ENCODE measurements at regions not wholly inside any gene's neighbourhood (a gene's known extent, or its start where the extent isn't known, plus 50 kb on each side); places are given as distances from the start of the nearest gene placed in this dataset.

DNA sequence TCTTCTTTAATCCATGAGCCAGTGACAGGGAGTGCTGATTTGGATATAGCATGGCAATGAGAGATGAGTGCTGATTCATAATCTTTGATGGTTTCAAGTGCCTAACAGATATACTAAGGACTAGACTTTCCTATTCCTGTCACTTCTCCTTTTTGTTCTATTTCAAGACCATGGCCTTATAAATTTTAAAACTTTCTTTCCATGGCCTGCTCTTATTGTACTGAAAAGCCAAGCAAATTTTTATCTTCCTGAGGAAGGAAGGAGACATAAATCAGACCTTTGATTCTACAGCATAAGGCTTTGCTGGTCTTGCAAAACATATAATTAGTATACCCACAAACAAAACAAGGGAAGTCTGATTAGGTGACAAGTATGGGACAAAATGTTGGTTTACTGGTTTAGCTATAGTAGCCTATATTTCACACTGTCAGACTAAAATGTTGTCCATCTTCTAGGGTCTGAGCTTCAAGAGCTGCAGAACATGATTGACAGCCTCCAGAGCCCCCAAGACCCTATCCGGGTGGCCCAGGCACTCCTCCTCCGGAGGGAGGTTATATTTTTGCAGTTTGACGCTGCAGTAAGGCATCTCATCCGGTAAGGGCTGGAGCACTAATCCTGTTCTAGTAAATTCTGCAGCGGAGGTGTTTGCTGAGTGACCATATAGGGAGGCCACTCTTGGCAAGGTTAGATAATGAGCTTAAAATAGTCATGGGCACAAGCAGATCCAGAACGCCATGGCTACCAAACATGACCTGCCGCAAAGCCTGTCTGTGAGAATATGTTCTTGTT, 82.3 kb downstream of the CD164 start:
- H3K27ac ChIP-seq = no peak overlapping the region
- no peaks in the 10 kb centered on the region for H3K27me3 ChIP-seq
- H3K4me1 ChIP-seq = peaks cover 19% of the 10 kb centered on the region
- H3K36me3 ChIP-seq = no peaks in the 10 kb centered on the region
- DNase-seq = no peak
- no peaks in the 10 kb centered on the region for H3K9me3 ChIP-seq (replicated peaks)
- H3K4me3 ChIP-seq = no peak overlapping the region

DNA sequence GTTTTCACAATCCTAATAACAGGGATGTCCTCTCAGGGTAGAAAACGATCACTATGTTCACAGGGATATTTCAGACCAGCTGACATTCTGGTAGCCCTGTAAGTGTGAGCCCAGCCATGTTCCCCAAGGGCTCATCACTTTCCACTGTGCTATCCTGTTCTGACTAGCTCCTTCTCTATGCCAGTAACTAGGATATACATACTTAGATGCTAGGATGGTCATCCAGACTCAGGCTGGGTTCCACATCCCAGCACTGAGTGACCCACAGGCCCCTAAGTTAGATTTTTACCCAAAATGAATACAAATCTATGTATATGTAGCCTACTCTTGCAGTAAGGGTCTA, 83.0 kb downstream of the CD164 start:
- no peak for DNase-seq
- Histone ChIP-seq H3K27ac (no peak overlapping the region), H3K4me3 (no peak overlapping the region), H3K4me1 (peaks cover 16% of the 10 kb centered on the region), H3K27me3 (no peaks in the 10 kb centered on the region), H3K36me3 (no peaks in the 10 kb centered on the region), H3K9me3 (replicated peaks) (no peaks in the 10 kb centered on the region)

DNA sequence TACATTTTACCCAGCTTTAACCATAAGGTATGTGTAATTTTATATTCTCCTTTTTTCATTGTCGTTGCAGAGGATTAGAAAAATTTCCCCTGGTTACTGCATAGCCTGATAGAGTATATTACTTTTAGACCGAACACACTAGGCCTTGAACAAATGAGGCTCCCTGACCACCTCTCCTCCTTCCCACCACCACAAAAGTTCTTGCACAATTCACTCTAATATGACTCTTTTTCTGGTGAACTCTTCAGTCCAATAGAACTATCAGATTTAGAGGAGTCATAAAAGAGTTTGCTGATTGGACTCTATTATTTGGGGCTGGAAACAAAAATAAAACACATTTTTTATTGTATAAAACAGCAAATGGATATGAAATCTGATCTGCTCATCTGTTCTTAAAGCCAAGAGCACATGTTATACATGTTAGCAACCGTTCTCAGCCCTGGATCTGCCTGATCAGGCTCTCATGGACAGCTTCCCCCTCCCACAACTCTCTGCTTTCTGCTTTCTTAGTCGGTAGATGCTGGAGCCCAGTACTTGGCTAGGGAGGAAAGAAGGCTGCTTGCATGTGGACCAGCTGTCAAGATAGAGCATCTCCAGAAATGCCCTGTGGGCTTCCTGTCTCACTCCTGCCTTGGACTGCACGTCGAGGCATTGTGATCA, 83.5 kb downstream of the CD164 start:
- Histone ChIP-seq H3K36me3 (no peaks in the 10 kb centered on the region), H3K9me3 (replicated peaks) (no peaks in the 10 kb centered on the region), H3K4me1 (peaks cover 18% of the 10 kb centered on the region), H3K4me3 (no peak overlapping the region), H3K27ac (no peak overlapping the region), H3K27me3 (no peaks in the 10 kb centered on the region)
- peak in 1 of 2 experiments; percentile 27 for DNase-seq

DNA sequence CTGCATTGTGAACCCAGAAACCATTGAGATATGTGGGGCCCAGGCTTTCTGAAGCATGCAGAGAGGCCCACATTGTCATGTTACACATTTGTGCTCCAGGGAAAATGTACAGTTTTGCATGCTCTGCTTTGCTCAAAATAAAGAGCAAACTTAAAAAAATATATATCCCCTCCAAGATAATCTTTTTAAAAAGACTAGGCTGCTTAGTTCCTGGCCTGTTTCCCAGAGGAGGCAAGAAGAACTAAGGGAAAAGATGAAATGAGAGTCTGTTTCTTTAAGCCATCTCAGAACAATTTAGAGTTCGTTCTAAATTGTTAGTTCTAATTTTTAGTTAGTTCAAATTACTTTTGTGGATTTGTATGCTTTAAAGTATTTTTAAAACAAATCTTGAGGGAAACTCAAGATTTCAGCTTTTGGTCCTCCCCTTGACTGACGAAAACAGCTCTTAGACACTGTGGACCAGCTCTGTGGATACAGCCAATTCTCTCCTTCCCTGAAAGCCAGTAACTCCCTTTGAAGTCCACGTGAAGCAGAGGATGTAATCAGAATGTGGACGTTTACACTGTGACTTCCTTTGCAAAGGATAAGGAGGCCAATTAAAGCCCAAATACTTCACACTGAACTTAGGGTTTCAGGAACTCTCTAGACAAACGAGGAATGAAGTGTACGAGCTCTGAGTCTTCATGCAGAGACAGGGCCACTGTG, 84.7 kb downstream of the CD164 start:
- H3K4me1 ChIP-seq = peaks cover 18% of the 10 kb centered on the region
- no peaks in the 10 kb centered on the region for H3K9me3 ChIP-seq (replicated peaks)
- no peak overlapping the region for H3K4me3 ChIP-seq
- no peak for DNase-seq
- no peaks in the 10 kb centered on the region for H3K36me3 ChIP-seq
- H3K27ac ChIP-seq = peak overlapping the region; percentile 60
- no peaks in the 10 kb centered on the region for H3K27me3 ChIP-seq

DNA sequence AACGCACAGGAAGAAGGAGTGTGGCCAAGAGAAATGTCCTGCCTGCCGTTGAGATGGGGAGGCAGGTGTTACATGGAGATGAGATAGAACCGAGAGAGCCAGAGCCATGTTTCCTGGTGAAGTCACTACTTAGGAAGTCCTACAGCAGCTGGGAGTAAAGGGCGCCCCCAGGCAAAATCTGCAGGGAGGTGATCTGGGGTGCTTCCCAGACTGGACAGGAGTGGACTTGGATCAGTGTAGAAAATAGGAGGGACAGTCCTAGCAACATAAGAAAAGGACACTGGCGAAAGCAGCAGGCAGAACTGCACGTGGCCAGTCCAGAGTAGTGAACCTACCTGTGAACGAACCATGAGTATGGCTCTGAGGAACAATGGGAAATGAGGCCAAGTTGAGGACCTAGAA, 85.3 kb downstream of the CD164 start:
- H3K27me3 ChIP-seq = no peaks in the 10 kb centered on the region
- H3K4me1 ChIP-seq = peaks cover 20% of the 10 kb centered on the region
- no peaks in the 10 kb centered on the region for H3K9me3 ChIP-seq (replicated peaks)
- peak; percentile 88 to 91 for DNase-seq
- H3K27ac ChIP-seq = peak overlapping the region; percentile 60
- H3K4me3 ChIP-seq = no peak overlapping the region
- H3K36me3 ChIP-seq = no peaks in the 10 kb centered on the region

DNA sequence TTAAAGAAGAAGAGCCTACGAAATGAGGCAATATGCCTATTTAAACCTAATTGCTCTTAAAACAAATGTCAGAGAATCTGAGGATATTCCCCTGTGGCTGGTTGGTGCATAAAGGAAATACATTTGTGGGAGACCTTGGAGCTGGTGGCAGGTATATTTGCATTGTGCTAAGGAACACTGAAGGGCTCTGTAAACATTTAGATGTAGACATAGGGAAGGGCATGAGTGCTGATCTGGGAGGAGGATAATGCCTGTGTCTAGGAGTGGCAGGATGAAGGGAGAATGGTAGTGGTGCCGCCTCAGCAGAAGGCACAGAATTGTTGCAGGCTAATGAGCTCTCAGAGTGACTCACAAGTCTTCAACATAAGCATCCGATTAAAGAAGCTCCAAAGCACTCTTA, 85.8 kb downstream of the CD164 start:
- Histone ChIP-seq H3K4me1 (peaks cover 22% of the 10 kb centered on the region), H3K9me3 (replicated peaks) (no peaks in the 10 kb centered on the region), H3K27ac (peak overlapping the region; percentile 60), H3K27me3 (no peaks in the 10 kb centered on the region), H3K36me3 (no peaks in the 10 kb centered on the region), H3K4me3 (no peak overlapping the region)
- DNase-seq = no peak

DNA sequence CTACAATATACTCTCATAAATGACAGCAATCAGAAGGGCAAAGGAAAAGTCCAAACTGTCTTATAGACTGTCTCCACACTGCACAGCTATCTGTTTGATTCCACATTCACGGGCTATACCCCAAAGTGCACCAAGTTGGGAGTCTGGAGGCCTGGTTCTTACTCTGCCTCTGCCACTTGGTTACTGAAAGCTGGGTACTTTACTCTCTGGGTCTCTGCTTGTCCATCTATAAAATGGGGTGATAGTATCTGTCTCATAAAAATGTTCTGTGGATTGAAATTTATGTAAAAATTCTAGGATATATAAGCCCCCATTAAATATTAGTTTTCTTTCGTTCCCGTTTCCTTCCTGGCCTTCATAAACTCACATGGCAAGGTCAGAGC, 86.5 kb downstream of the CD164 start:
- no peak overlapping the region for H3K4me3 ChIP-seq
- no peaks in the 10 kb centered on the region for H3K27me3 ChIP-seq
- no peaks in the 10 kb centered on the region for H3K9me3 ChIP-seq (replicated peaks)
- peaks cover 22% of the 10 kb centered on the region for H3K4me1 ChIP-seq
- DNase-seq = no peak
- no peaks in the 10 kb centered on the region for H3K36me3 ChIP-seq
- H3K27ac ChIP-seq = no peak overlapping the region

DNA sequence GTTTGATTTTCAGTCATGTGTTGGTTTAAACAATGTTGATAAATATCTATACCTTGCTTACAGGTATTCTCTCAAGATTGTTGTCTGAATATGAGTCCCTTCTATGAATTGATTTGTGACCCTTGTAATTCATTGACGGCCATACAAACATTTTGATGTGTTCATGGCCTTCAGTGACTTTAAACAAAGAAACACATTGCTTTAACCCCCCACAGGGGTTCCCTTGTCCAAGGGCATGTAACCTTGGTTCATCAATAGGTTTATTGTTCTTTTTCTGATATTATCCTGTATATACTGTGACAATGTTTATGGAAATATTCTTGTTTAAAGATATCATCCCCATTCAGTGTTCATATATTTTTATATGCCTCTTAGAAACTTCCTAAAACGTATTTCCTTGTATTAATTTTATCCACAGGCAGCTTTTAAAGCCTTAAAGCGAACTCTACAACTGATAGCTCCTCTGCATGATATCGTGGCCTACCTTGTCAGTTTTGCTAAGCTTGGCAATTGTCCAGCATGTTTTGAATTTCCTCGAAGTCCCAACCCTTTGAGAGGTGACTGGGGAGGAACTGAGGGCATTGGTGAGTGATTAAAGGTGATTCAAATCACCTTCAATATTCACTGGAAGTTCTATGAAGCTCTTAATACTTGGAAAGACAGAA, 87.0 kb downstream of the CD164 start:
- H3K9me3 ChIP-seq (replicated peaks) = no peaks in the 10 kb centered on the region
- no peak overlapping the region for H3K4me3 ChIP-seq
- no peak overlapping the region for H3K27ac ChIP-seq
- DNase-seq = no peak
- peaks cover 22% of the 10 kb centered on the region for H3K4me1 ChIP-seq
- no peaks in the 10 kb centered on the region for H3K36me3 ChIP-seq
- H3K27me3 ChIP-seq = no peaks in the 10 kb centered on the region

DNA sequence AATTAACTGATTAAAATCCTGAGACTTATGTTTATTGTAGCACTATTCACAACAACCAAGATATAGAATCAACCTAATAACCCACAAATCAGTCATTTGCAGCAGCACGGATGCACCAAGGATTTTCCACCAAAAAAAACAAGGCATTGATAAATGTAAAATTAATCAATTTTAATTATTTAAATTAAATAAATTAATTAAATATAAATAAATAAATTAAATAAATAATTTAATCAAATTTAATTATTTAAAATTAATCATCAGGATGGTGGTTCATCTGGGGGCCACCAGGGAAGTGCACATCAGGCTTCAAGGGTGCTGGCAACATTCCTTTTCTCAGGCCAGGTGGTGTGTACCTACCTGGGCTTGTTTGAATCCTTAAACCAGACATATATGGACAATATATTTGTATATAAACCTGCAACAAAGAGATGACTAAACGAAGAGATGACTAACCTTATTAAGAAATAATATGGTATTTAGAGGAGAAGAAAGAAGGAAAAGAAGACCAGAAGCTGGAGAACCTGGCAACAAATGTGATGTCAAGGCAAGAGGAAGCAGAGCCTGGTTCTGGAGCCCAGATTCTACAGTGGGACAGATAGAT, 89.2 kb downstream of the CD164 start:
- no peak for DNase-seq
- H3K36me3 ChIP-seq = no peaks in the 10 kb centered on the region
- H3K4me1 ChIP-seq = peaks cover 22% of the 10 kb centered on the region
- no peak overlapping the region for H3K4me3 ChIP-seq
- no peak overlapping the region for H3K27ac ChIP-seq
- H3K27me3 ChIP-seq = no peaks in the 10 kb centered on the region
- H3K9me3 ChIP-seq (replicated peaks) = no peaks in the 10 kb centered on the region

DNA sequence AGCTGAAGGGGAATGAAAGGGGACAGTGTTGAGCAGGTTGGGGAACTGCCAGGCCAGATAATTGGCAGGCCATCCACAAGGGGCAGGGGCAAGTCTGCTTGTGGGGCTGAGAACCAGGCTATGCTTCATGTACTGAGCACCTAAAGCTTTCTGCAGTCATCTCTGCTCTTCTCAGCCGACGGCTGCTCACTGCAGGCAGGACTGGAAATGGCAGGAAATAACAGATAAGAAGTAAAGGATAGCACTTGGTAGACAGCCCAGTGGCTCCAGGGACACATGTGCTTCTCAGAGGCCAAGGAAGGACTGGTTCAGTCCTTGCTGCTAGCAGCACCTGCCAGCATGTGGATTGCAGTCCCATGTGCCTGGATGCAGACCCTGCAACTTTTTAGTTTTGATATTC, 89.8 kb downstream of the CD164 start:
- peaks cover 17% of the 10 kb centered on the region for H3K4me1 ChIP-seq
- no peak for DNase-seq

DNA sequence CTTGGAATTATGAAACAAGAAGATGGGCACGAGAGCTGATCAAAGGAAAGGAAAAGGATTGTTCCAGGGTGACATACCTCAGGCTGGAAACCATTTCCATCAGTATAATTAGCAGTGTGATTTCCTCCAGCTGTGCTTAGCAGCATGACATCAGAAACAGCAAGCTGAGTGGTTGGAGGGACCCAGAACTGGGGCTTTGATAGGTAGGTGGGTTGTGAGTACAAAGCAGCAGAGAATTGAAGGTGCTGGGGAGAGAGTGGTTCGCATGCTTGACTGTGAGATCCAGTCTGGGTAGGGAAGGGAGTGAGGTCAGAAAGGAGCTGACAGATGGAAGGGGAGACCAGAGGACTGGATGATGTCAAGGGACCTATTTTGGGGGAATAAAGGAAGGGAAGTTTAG, 90.4 kb downstream of the CD164 start:
- Histone ChIP-seq H3K4me1 (peaks cover 12% of the 10 kb centered on the region; the same call in 1 of the 2 replicates), H3K36me3 (no peaks in the 10 kb centered on the region), H3K27ac (no peak overlapping the region), H3K27me3 (no peaks in the 10 kb centered on the region), H3K9me3 (replicated peaks) (no peaks in the 10 kb centered on the region), H3K4me3 (no peak overlapping the region)
- no peak for DNase-seq

More for the DNA sequence above, 89.8 kb downstream of the CD164 start:
- Histone ChIP-seq H3K4me3 (no peak overlapping the region), H3K27me3 (no peaks in the 10 kb centered on the region), H3K36me3 (no peaks in the 10 kb centered on the region), H3K9me3 (replicated peaks) (no peaks in the 10 kb centered on the region), H3K27ac (no peak overlapping the region)

DNA sequence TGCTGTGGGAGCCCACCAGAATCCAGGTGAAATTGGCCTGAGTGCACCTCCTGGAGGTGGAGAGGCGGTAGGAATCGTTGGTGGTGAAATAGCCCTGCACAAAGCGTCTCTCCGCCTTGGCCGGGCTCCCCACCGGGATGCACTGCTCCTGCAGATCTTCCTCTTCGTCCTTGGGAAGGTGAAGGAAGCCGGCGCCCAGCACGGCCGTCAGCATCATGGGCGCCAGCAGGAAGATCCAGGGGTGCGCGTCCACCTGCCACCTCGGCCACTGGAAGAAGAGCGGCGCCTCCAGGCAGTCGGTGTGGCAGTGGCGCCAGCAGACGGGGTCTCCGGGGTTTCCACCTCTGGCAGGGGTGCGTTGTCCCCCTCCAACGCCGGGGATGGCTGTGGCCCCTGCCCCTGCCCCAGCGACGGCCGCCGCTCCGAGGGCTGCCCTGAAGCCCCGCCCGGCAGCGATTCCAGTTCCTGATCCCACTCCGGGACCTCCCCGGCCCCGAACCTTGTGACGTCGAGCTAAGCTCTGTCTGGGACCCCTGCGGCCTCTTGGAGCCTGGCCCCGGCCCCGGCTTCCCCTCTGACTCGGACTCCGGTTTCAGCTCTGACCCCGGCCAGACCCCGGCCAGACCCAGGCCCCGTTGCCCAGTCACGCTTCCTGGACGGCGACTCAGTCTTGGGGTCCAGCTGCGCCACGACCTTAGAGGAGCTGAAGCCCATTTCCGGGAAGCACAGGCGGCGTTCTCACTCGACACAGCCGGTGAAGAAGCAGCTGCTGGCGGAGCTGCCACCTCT, 91.9 kb downstream of the CD164 start:
- Histone ChIP-seq H3K36me3 (no peaks in the 10 kb centered on the region), H3K27me3 (no peaks in the 10 kb centered on the region), H3K4me3 (no peak overlapping the region), H3K9me3 (replicated peaks) (no peaks in the 10 kb centered on the region), H3K4me1 (0 out of 2 replicates have a peak, but pooled peaks cover 5% of the 10 kb centered on the region), H3K27ac (no peak overlapping the region)
- no peak for DNase-seq

DNA sequence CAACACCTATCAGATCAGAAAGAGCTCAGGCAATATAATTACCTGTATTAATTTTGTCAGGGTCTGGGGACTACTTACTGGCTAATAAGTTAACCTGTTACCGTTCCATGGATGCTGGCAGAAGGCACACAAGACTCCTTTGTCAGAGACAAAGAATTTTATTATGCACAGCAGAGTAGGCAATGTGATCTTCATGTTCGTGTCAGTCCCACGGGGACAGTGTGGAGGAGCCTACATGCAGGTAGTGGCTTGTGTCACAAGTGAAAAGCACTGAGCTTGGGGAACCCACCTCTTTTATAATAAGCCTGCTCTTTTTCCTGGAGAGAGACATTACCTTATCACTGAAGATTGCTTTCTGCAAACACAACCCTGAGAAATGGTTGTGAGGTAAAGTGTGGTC, 96.9 kb downstream of the CD164 start:
- H3K4me1 ChIP-seq = no peaks in the 10 kb centered on the region
- H3K27ac ChIP-seq = no peak overlapping the region
- no peak for DNase-seq
- H3K36me3 ChIP-seq = no peaks in the 10 kb centered on the region
- no peaks in the 10 kb centered on the region for H3K9me3 ChIP-seq (replicated peaks)
- H3K4me3 ChIP-seq = no peak overlapping the region
- no peaks in the 10 kb centered on the region for H3K27me3 ChIP-seq

DNA sequence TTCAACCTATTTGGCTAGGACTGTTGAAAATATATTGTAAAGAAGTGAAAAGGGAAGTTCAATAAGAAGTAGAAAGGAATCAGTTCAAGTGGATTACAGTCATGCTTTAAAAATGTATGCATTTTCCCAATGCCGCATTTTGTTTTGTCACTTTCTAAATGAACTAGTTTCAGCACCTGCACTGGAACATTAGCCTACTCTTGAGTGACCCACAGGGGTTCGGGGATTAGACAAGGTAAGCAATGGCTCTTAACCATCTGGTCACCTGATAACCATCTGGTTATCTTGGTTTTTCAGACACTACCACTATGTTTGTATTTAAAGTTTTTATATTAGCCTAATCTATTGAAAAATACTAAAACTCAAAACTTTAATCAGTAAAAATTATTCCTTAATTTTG, 97.6 kb downstream of the CD164 start:
- no peaks in the 10 kb centered on the region for H3K27me3 ChIP-seq

More for the DNA sequence above, 97.6 kb downstream of the CD164 start:
- Histone ChIP-seq H3K27ac (no peak overlapping the region), H3K4me3 (no peak overlapping the region), H3K36me3 (no peaks in the 10 kb centered on the region), H3K9me3 (replicated peaks) (no peaks in the 10 kb centered on the region), H3K4me1 (no peaks in the 10 kb centered on the region)
- DNase-seq = no peak

Data from SJCRH30 (cell line).